Calu3 (cell line): ENCODE measurements at regions not wholly inside any gene's neighbourhood (a gene's known extent, or its start where the extent isn't known, plus 50 kb on each side); places are given as distances from the start of the nearest gene placed in this dataset.

Experiments
- BruUV-seq: library from RNA; stranded (reverse); fragments of 400-500 nt; replicated peaks from 2 replicates; lab custom pipeline; 2021; lab: Mats Ljungman, UMichigan
- CTCF ChIA-PET: fragments of 300-600 bp; sonication (Branson Sonifier 250); formaldehyde crosslinking; loops from one replicate; lab custom pipeline; 2022; ENCODE audit warnings: antibody characterized with exemption; lab: Charles Lee
- DNase-seq: peaks from one replicate; pipeline ENCODE4 v3.0.0; 2022
- H3K27ac Mint-ChIP-seq: one replicate; pipeline ENCODE4 v1.8.0; 2022; ENCODE audit warnings: mixed read lengths; ENCODE audit not compliant: unreplicated experiment
- H3K27me3 Mint-ChIP-seq: one replicate; pipeline ENCODE4 v1.8.0; 2022; ENCODE audit warnings: mixed read lengths; ENCODE audit not compliant: unreplicated experiment
- H3K36me3 Mint-ChIP-seq: one replicate; pipeline ENCODE4 v1.8.0; 2022; ENCODE audit warnings: mild to moderate bottlenecking, moderate library complexity, mixed read lengths; ENCODE audit not compliant: insufficient read depth, unreplicated experiment
- H3K4me1 Mint-ChIP-seq: one replicate; pipeline ENCODE4 v1.8.0; 2022; ENCODE audit warnings: mild to moderate bottlenecking, low read depth, mixed read lengths; ENCODE audit not compliant: unreplicated experiment
- H3K4me3 Mint-ChIP-seq: one replicate; pipeline ENCODE4 v1.8.0; 2022; ENCODE audit warnings: mild to moderate bottlenecking, low read depth, moderate library complexity, mixed read lengths; ENCODE audit not compliant: unreplicated experiment
- H3K9me3 Mint-ChIP-seq: one replicate; pipeline ENCODE4 v1.8.0; 2022; ENCODE audit warnings: low read depth, mixed read lengths; ENCODE audit not compliant: unreplicated experiment
- intact Hi-C: fragments of 100-400 bp; cut with micrococcal nuclease; formaldehyde crosslinking; loops from one replicate; pipeline ENCODE4 v1.10.0; 2022; ENCODE audit not compliant: unreplicated experiment
- TF ChIP-seq, protein P1 (sequence below): fragments of 200-600 bp; IDR thresholded peaks from one replicate; pipeline ENCODE4 v1.8.0; 2022; ENCODE audit warnings: antibody characterized with exemption; ENCODE audit not compliant: unreplicated experiment

DNA sequence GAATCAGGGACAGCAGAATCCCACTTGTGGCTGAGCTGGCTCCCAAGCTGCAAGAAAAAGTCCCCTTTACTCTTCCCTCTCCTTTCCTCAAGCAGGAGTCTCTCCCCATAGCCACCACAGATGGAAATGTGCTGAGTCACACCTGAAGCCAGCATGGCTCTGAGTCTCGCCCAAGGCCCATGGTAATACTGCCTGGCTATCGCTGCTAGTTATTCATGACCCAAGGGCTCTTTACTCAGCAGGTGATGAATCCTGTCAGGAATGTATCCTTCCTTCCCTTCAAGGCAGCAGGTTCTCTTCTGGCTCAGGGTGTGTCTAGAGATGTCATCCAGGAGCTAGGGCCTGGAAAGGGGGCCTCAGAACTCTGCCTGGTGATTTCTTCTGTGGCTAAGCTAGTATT lies 403.3 kb upstream of the PTPRD start:
- CTCF ChIA-PET = no interaction called here
- no peaks in the 10 kb centered on the region for H3K36me3 Mint-ChIP-seq
- H3K9me3 Mint-ChIP-seq = peaks cover 19% of the 10 kb centered on the region
- no peak for DNase-seq
- no peaks in the 10 kb centered on the region for H3K27me3 Mint-ChIP-seq
- no TSS peak for BruUV-seq
- TF ChIP-seq, protein P1, sequence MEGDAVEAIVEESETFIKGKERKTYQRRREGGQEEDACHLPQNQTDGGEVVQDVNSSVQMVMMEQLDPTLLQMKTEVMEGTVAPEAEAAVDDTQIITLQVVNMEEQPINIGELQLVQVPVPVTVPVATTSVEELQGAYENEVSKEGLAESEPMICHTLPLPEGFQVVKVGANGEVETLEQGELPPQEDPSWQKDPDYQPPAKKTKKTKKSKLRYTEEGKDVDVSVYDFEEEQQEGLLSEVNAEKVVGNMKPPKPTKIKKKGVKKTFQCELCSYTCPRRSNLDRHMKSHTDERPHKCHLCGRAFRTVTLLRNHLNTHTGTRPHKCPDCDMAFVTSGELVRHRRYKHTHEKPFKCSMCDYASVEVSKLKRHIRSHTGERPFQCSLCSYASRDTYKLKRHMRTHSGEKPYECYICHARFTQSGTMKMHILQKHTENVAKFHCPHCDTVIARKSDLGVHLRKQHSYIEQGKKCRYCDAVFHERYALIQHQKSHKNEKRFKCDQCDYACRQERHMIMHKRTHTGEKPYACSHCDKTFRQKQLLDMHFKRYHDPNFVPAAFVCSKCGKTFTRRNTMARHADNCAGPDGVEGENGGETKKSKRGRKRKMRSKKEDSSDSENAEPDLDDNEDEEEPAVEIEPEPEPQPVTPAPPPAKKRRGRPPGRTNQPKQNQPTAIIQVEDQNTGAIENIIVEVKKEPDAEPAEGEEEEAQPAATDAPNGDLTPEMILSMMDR = no peak
- no peaks in the 10 kb centered on the region for H3K4me1 Mint-ChIP-seq
- intact Hi-C loops = no loop called here
- H3K4me3 Mint-ChIP-seq = no peak overlapping the region
- H3K27ac Mint-ChIP-seq = no peak overlapping the region

DNA sequence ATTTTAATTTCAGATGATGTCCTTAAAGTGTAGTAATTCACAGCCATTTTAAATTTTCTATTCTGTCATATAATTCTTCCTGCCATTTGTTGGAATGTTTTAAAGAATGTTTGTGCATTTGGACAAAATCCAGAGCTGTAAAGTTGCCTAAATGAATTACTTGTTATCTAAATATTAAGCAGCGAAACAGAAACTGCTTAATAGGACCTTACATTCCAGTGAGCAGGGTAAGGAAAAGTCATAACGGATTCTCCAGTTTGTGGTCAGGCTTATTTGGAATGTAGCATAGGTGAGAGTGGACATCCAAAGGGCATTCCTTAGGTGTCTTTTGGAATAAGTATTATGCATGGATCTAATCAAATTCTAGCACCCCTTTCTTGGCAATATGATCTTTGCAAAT lies 410.4 kb upstream of the PTPRD start:
- DNase-seq = no peak
- TF ChIP-seq, protein P1 = no peak
- H3K9me3 Mint-ChIP-seq = peaks cover 10% of the 10 kb centered on the region
- BruUV-seq = no TSS peak
- CTCF ChIA-PET = no interaction called here
- no peak overlapping the region for H3K4me3 Mint-ChIP-seq
- H3K36me3 Mint-ChIP-seq = no peaks in the 10 kb centered on the region
- no peak overlapping the region for H3K27ac Mint-ChIP-seq
- intact Hi-C loops = no loop called here
- H3K27me3 Mint-ChIP-seq = no peaks in the 10 kb centered on the region
- H3K4me1 Mint-ChIP-seq = no peaks in the 10 kb centered on the region

DNA sequence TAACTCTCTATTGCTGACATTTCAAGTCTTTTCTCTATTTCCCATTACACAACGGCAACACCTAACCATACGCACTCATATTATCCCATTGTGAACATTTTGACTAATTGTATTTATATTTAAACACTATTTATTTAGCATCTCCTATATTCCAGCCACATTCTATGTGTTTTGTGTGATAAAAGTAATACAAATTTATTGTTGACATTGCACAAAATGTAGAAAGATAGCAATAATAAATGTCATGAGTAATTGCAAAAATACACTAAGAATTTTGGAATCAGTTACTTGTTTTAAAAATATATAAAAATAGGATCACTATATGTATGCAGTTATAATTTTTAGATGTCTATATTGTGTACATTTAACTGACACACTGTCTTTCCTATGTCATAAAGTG lies 413.0 kb upstream of the PTPRD start:
- TF ChIP-seq, protein P1 = no peak
- Mint-ChIP-seq H3K27me3 (no peaks in the 10 kb centered on the region), H3K27ac (no peak overlapping the region), H3K4me3 (no peak overlapping the region), H3K9me3 (peaks cover 7% of the 10 kb centered on the region), H3K36me3 (no peaks in the 10 kb centered on the region), H3K4me1 (no peaks in the 10 kb centered on the region)
- BruUV-seq = no TSS peak
- intact Hi-C loops = no loop called here
- no peak for DNase-seq
- CTCF ChIA-PET = no interaction called here

DNA sequence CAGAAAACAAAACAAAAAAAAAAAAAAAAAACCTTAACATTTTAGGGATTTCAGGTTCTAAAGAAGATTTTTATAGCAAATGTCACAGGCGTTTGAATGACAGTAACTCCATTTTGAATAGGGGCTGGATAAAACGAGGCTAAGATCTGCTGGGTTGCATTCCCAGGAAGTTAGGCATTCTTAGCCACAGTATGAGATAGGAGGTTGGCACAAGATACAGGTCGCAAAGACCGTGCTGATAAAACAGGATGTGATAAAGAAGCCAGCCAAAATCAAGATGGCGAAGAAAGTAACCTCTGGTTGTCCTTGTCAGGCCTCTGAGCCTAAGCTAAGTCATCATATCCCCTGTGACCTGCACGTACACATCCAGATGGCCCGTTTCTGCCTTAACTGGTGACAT lies 425.6 kb upstream of the PTPRD start:
- H3K36me3 Mint-ChIP-seq = no peaks in the 10 kb centered on the region
- CTCF ChIA-PET = no interaction called here
- no peak overlapping the region for H3K4me3 Mint-ChIP-seq
- H3K27ac Mint-ChIP-seq = no peak overlapping the region
- BruUV-seq = no TSS peak
- intact Hi-C loops = no loop called here
- DNase-seq = no peak
- H3K27me3 Mint-ChIP-seq = no peaks in the 10 kb centered on the region
- H3K9me3 Mint-ChIP-seq = peaks cover 21% of the 10 kb centered on the region
- no peaks in the 10 kb centered on the region for H3K4me1 Mint-ChIP-seq
- TF ChIP-seq, protein P1 = no peak

DNA sequence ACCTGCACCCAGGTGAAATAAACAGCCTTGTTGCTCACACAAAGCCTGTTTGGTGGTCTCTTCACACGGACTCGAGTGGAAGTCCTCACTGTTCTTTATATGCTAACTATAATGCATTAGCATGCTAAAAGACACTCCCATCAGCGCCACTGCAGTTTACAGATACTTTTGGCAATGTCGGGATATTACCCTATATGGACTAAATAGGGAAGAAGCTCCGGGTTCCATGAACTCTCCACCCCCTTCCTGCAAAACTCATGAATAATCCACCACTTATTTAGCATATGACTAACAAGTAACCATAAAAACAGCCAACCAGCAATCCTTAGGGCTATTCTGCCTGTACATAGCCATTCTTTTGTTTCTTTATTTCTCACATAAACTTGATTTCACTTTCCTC lies 426.2 kb upstream of the PTPRD start:
- intact Hi-C loops = no loop called here
- CTCF ChIA-PET = no interaction called here
- no TSS peak for BruUV-seq
- Mint-ChIP-seq H3K27me3 (no peaks in the 10 kb centered on the region), H3K36me3 (no peaks in the 10 kb centered on the region), H3K4me3 (no peak overlapping the region), H3K4me1 (no peaks in the 10 kb centered on the region), H3K27ac (no peak overlapping the region), H3K9me3 (peaks cover 21% of the 10 kb centered on the region)
- TF ChIP-seq, protein P1 = no peak
- no peak for DNase-seq
